Activated naive CD8-positive, alpha-beta T cell treated with anti-CD3 and anti-CD28 coated beads for 36 hours (primary cell): ENCODE measurements at regions not wholly inside any gene's neighbourhood (a gene's known extent, or its start where the extent isn't known, plus 50 kb on each side); places are given as distances from the start of the nearest gene placed in this dataset.

ENCODE experiments used
- DNase-seq: peaks from one replicate; pipeline ENCODE4 v3.0.0; 2021
- H3K27ac Mint-ChIP-seq: one replicate; pipeline ENCODE4 v1.8.0; 2022; ENCODE audit warnings: mild to moderate bottlenecking, moderate library complexity, mixed read lengths
- H3K27me3 Mint-ChIP-seq: one replicate; pipeline ENCODE4 v1.8.0; 2022; ENCODE audit warnings: mild to moderate bottlenecking, mixed read lengths
- H3K36me3 Mint-ChIP-seq: one replicate; pipeline ENCODE4 v1.8.0; 2021; ENCODE audit warnings: mild to moderate bottlenecking, mixed read lengths
- H3K4me1 Mint-ChIP-seq: one replicate; pipeline ENCODE4 v1.8.0; 2021; ENCODE audit warnings: mixed read lengths
- H3K4me3 Mint-ChIP-seq: one replicate; pipeline ENCODE4 v1.8.0; 2022; ENCODE audit warnings: mild to moderate bottlenecking, moderate library complexity, mixed read lengths
- H3K9me3 Mint-ChIP-seq: one replicate; pipeline ENCODE4 v1.8.0; 2022; ENCODE audit warnings: mixed read lengths

- Mint-ChIP-seq H3K36me3 (no peaks in the 10 kb centered on the region), H3K4me1 (no peaks in the 10 kb centered on the region), H3K9me3 (peaks cover 18% of the 10 kb centered on the region), H3K4me3 (no peak overlapping the region), H3K27me3 (no peaks in the 10 kb centered on the region), H3K27ac (no peak overlapping the region)
- no peak for DNase-seq
Observed at GRCh38 chr7:68279827-68280400, 1283.3 kb downstream of the TYW1 start.

- Mint-ChIP-seq H3K27me3 (no peaks in the 10 kb centered on the region), H3K4me1 (no peaks in the 10 kb centered on the region), H3K27ac (no peak overlapping the region), H3K36me3 (no peaks in the 10 kb centered on the region), H3K9me3 (peaks cover 23% of the 10 kb centered on the region), H3K4me3 (no peak overlapping the region)
- no peak for DNase-seq
Observed at GRCh38 chr7:68280931-68281330, 1284.3 kb downstream of the TYW1 start.

- Mint-ChIP-seq H3K4me3 (no peak overlapping the region), H3K27me3 (no peaks in the 10 kb centered on the region), H3K27ac (no peak overlapping the region), H3K4me1 (no peaks in the 10 kb centered on the region), H3K36me3 (no peaks in the 10 kb centered on the region), H3K9me3 (peaks cover 35% of the 10 kb centered on the region)
- DNase-seq: no peak
Observed at GRCh38 chr7:68288144-68288593, 1291.5 kb downstream of the TYW1 start.

GRCh38 chr7:68291710-68292109 is 1295.1 kb downstream of the TYW1 start:
- Mint-ChIP-seq H3K27ac (no peak overlapping the region), H3K36me3 (no peaks in the 10 kb centered on the region), H3K4me1 (no peaks in the 10 kb centered on the region), H3K4me3 (no peak overlapping the region), H3K9me3 (peaks cover 20% of the 10 kb centered on the region), H3K27me3 (no peaks in the 10 kb centered on the region)
- DNase-seq: no peak

DNA sequence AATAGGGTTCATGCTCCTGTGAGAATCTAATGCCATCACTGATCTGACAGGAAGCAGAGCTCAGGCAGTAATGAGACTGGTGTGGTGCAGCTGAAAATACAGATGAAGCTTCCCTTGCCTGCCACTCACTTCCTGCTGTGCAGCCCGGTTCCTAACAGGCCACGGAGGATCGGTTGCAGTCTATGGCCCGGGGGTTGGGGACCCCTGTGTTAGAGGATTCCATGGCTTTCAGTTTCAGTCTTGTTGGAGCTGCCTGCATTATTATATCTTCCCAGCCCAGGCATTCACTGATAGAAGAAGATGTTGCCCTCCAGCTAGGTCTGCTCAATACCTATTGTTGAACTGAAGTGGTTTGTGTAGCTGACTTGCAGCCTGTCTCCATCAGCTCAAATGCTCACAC is 1298.8 kb downstream of the TYW1 start:
- Mint-ChIP-seq H3K27ac (no peak overlapping the region), H3K4me3 (no peak overlapping the region), H3K27me3 (no peaks in the 10 kb centered on the region), H3K9me3 (peaks cover 22% of the 10 kb centered on the region), H3K4me1 (no peaks in the 10 kb centered on the region), H3K36me3 (no peaks in the 10 kb centered on the region)
- no peak for DNase-seq

GRCh38 chr7:68304536-68304935 is 1293.7 kb upstream of the AUTS2 start:
- H3K27ac Mint-ChIP-seq: no peak overlapping the region
- no peaks in the 10 kb centered on the region for H3K27me3 Mint-ChIP-seq
- H3K4me3 Mint-ChIP-seq: no peak overlapping the region
- no peak for DNase-seq
- H3K9me3 Mint-ChIP-seq: peaks cover 5% of the 10 kb centered on the region
- H3K36me3 Mint-ChIP-seq: no peaks in the 10 kb centered on the region
- no peaks in the 10 kb centered on the region for H3K4me1 Mint-ChIP-seq

DNA sequence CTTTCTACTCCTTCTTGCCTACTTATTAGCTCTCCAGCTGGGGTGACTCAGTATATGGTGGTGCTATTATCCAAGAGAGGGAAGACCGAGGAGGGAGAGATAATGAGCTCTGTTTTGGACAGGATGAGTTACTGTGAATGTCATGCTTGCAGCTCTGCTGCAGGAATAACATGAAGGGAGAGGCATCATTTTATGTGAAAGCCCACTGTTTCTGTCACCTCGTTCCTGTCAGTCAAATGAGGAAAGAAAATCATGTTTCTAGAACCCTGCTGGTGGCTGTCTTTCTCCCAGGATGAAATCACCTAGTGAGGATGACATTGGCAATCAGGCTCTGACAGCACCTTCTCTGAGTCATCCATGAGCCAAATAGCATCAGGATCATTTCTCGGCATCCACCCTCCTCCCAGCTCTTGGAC is 1291.6 kb upstream of the AUTS2 start:
- no peak for DNase-seq
- H3K9me3 Mint-ChIP-seq: peaks cover 3% of the 10 kb centered on the region
- H3K27me3 Mint-ChIP-seq: no peaks in the 10 kb centered on the region
- H3K4me1 Mint-ChIP-seq: no peaks in the 10 kb centered on the region
- no peaks in the 10 kb centered on the region for H3K36me3 Mint-ChIP-seq
- no peak overlapping the region for H3K4me3 Mint-ChIP-seq
- no peak overlapping the region for H3K27ac Mint-ChIP-seq

DNA sequence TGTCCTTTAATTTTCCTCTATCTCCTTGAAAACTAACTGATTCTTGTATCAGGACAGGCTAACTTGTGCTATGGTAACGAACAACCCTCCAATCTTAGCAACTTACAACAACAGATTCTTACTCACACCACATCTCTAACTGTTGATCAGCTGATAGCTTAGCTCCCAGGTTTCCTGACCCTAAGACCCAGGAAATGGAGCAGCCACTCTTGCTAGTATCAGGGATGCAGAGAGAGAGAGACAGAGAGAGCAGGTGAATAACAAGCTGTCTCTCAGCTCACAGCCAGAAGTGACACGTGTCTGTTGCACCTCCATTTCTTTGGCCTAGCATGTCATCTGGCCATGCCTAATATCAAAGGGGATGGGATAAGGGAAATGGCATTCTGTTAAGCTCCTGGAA is 1289.0 kb upstream of the AUTS2 start:
- DNase-seq: no peak
- no peaks in the 10 kb centered on the region for H3K36me3 Mint-ChIP-seq
- H3K9me3 Mint-ChIP-seq: peaks cover 7% of the 10 kb centered on the region
- H3K4me3 Mint-ChIP-seq: no peak overlapping the region
- no peaks in the 10 kb centered on the region for H3K27me3 Mint-ChIP-seq
- no peak overlapping the region for H3K27ac Mint-ChIP-seq
- H3K4me1 Mint-ChIP-seq: no peaks in the 10 kb centered on the region

GRCh38 chr7:68309806-68310205 is 1288.5 kb upstream of the AUTS2 start:
- no peak for DNase-seq
- Mint-ChIP-seq H3K27ac (no peak overlapping the region), H3K27me3 (no peaks in the 10 kb centered on the region), H3K4me3 (no peak overlapping the region), H3K4me1 (no peaks in the 10 kb centered on the region), H3K36me3 (no peaks in the 10 kb centered on the region), H3K9me3 (peaks cover 7% of the 10 kb centered on the region)

- Mint-ChIP-seq H3K27me3 (no peaks in the 10 kb centered on the region), H3K9me3 (peaks cover 7% of the 10 kb centered on the region), H3K4me1 (no peaks in the 10 kb centered on the region), H3K36me3 (no peaks in the 10 kb centered on the region), H3K27ac (no peak overlapping the region), H3K4me3 (no peak overlapping the region)
- no peak for DNase-seq
Observed at GRCh38 chr7:68311958-68312357, 1286.3 kb upstream of the AUTS2 start.

DNA sequence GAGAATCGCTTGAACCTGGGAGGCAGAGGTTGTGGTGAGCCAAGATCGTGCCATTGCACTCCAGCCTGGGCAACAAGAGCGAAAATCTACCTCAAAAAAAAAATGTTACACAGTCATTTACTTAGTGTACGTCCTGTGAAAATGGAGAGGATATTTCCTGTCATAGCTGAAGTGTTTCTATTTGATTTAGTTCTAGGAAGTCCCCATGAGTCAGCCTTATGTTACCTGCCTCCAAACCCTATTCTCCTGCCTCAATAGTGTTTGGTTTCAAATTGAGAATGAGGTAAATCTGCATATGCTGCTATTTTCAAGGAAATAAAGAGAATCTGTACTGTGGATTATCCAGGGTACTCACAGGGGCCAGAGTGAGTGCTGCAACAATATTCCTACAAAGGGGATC is 1284.5 kb upstream of the AUTS2 start:
- Mint-ChIP-seq H3K36me3 (no peaks in the 10 kb centered on the region), H3K27me3 (no peaks in the 10 kb centered on the region), H3K4me3 (no peak overlapping the region)

DNA sequence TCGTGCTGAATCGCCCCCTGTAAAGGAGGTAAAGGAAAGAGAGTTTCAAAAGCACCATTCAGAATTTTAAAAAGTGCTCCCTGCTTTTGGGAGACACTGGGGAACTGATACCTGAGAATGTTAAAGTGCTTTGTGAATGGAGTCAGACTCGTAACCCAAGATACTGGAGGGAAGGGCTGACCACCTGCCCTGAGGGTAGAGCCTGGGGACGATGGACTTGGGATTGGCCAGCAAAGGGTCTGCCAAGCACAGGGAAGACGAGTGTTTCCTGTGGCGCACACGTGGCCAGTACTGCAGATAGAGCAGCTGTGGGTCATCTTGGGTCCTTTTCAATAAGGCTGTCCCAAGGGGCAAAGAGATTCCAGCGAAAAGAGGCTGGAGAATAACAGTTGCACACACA is 1284.1 kb upstream of the AUTS2 start:
- DNase-seq: no peak
- Mint-ChIP-seq H3K27me3 (no peaks in the 10 kb centered on the region), H3K27ac (no peak overlapping the region), H3K36me3 (no peaks in the 10 kb centered on the region), H3K4me1 (no peaks in the 10 kb centered on the region), H3K4me3 (no peak overlapping the region), H3K9me3 (peaks cover 8% of the 10 kb centered on the region)

More for the DNA sequence above, 1284.5 kb upstream of the AUTS2 start:
- DNase-seq: no peak
- peaks cover 7% of the 10 kb centered on the region for H3K9me3 Mint-ChIP-seq
- H3K4me1 Mint-ChIP-seq: no peaks in the 10 kb centered on the region
- no peak overlapping the region for H3K27ac Mint-ChIP-seq

- H3K9me3 Mint-ChIP-seq: peaks cover 6% of the 10 kb centered on the region
Observed at GRCh38 chr7:68317476-68317875, 1280.8 kb upstream of the AUTS2 start.

DNA sequence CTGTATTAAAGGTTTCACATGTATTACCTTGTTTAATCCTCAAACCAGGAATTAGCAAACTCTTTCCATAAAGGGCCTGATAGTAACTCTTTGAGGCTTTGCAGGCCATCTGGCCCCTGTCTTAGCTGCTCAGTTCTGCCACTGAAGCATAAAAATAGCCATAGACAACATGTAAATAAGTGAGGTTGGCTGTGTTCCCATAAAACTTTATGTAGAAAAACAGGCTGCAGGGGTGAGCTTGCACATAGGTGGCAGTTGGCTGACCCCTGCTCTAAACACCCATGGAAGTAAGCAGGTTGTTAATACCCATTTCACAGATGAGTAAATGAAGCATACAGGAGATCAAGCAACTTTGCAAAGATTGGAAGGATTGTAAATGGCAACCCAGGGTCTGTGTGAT is 1279.2 kb upstream of the AUTS2 start:
- no peak for DNase-seq
- Mint-ChIP-seq H3K36me3 (no peaks in the 10 kb centered on the region), H3K27me3 (no peaks in the 10 kb centered on the region), H3K4me3 (no peak overlapping the region), H3K9me3 (peaks cover 6% of the 10 kb centered on the region), H3K27ac (no peak overlapping the region), H3K4me1 (no peaks in the 10 kb centered on the region)

More at GRCh38 chr7:68317476-68317875, 1280.8 kb upstream of the AUTS2 start:
- Mint-ChIP-seq H3K27me3 (no peaks in the 10 kb centered on the region), H3K27ac (no peak overlapping the region), H3K36me3 (no peaks in the 10 kb centered on the region), H3K4me1 (no peaks in the 10 kb centered on the region), H3K4me3 (no peak overlapping the region)
- no peak for DNase-seq

DNA sequence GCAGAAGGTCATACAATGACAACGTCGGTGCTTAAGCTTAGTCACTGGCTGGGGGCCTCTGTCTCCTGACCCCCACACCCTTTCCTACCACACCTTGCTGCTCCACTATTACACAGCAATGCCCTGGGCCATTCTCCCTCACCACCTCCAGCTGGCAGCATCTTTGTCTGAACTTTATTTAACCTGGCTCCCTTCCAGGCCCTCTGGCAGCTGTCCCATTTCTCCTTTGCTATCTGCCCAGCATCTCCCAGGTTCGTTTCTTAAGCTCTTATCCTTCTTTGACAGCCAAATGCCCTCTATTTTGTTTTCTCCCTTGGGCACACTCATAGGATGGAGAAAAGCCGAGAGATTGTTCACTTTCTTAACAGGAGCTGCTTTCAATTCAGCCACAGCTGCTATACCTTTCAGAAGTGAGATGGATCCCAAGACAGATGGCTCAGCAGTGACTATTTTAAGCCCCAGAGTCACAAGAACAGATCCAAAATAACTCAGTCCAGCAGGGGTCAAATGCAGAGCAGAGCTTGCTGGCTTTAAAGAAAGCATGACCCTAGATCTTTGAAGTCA is 1277.1 kb upstream of the AUTS2 start:
- H3K4me1 Mint-ChIP-seq: no peaks in the 10 kb centered on the region
- no peaks in the 10 kb centered on the region for H3K27me3 Mint-ChIP-seq
- no peaks in the 10 kb centered on the region for H3K36me3 Mint-ChIP-seq
- DNase-seq: no peak
- H3K4me3 Mint-ChIP-seq: no peak overlapping the region
- no peak overlapping the region for H3K27ac Mint-ChIP-seq
- H3K9me3 Mint-ChIP-seq: peaks cover 6% of the 10 kb centered on the region

DNA sequence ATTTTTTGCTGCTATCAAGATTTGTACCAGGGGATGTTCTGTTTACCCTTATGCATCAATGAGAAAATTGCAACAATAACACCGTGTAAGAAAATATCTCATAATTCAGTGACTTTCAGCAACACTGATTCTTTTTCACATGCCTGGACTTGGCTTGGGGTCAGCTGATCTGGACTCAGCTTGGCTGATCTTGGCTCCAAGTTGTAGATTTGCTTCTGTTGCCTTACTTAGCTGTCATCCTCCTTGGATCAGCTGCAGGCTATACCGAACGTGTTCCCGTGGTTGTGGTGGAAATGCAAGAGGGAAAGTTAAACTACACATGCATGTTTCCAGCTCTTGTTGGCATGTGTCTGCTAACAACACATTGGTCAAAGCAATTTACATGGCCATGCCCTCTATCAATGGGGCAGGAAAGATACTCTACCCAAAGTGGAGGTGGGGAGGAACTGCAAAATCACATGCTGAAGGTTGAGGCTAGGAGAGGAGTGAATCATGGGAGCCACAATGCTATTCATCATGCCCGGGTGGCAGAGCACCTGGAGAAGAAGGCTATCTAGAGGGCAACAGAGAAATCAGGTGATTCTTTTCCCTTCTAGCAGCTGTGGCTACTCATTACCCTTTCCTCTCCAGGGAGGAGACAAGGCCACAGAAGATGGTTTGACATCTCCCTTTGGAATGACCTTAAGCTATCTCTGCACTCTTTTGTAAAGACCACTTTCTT is 1276.3 kb upstream of the AUTS2 start:
- Mint-ChIP-seq H3K27ac (no peak overlapping the region), H3K36me3 (no peaks in the 10 kb centered on the region), H3K9me3 (peaks cover 6% of the 10 kb centered on the region), H3K4me1 (no peaks in the 10 kb centered on the region), H3K27me3 (no peaks in the 10 kb centered on the region), H3K4me3 (no peak overlapping the region)
- no peak for DNase-seq
